Lung (tissue), 11 donors: ENCODE measurements at regions not wholly inside any gene's neighbourhood (a gene's known extent, or its start where the extent isn't known, plus 50 kb on each side); places are given as distances from the start of the nearest gene placed in this dataset.
"Not testable (repeated sequence)": the region's sequence is repeated elsewhere in the genome, so short reads cannot be mapped to it uniquely, and the experiment has no call there.

Source experiments
- ATAC-seq: fragments of 200-7000 bp; cut with Tn5 transposase; one replicate; pipeline ENCODE4 v1.9.1; 2020; ENCODE audit warnings: moderate number of reproducible peaks; ENCODE audit not compliant: insufficient read depth, low FRiP score
- DNase-seq, 3 donors: peaks; one replicate each; pipeline ENCODE4 v3.0.0-alpha.2; 2013 to 2017
- H3K27ac ChIP-seq, 2 donors: one replicate each; pipeline ENCODE4 v1.5.1; 2013; ENCODE audit warnings: mild to moderate bottlenecking in 2 of 2, moderate library complexity in 2 of 2, control low read depth in 1 of 2, inconsistent platforms in 1 of 2, low read depth in 1 of 2, low read length in 1 of 2
- H3K27me3 ChIP-seq, 3 donors: one replicate each; pipeline ENCODE4 v1.5.1; 2013; ENCODE audit warnings: low read length in 2 of 3; ENCODE audit not compliant: control insufficient read depth in 3 of 3, insufficient read depth in 3 of 3
- H3K36me3 ChIP-seq, 4 donors: one replicate each; pipeline ENCODE4 v1.5.1; 2013; ENCODE audit warnings: low read length in 4 of 4, mild to moderate bottlenecking in 1 of 4, moderate library complexity in 1 of 4; ENCODE audit not compliant: control insufficient read depth in 4 of 4, insufficient read depth in 4 of 4
- H3K4me1 ChIP-seq, 5 donors: one replicate each; pipeline ENCODE4 v1.5.1; 2013; ENCODE audit warnings: low read length in 5 of 5, mild to moderate bottlenecking in 2 of 5, moderate library complexity in 1 of 5; ENCODE audit not compliant: control insufficient read depth in 5 of 5, insufficient read depth in 5 of 5
- H3K4me3 ChIP-seq: one replicate; pipeline ENCODE4 v1.5.1; 2013; ENCODE audit warnings: mild to moderate bottlenecking, control low read depth, moderate library complexity
- H3K9ac ChIP-seq, 2 donors: one replicate each; pipeline ENCODE4 v1.5.1; 2013; ENCODE audit warnings: low read length in 2 of 2, control low read depth in 1 of 2; ENCODE audit not compliant: insufficient read depth in 1 of 2
- H3K9me3 ChIP-seq, 4 donors: one replicate each; pipeline ENCODE4 v1.5.1; 2013; ENCODE audit warnings: low read length in 3 of 4, mild to moderate bottlenecking in 1 of 4, moderate library complexity in 1 of 4; ENCODE audit not compliant: control insufficient read depth in 4 of 4, insufficient read depth in 3 of 4
- WGBS, 2 donors: extraction: QIAGEN DNeasy Blood & Tissue Kit; methylation state at CpG; one replicate each; pipeline ENCODE4 v1.1.7; 2013; 5-methylcytosine and 5-hydroxymethylcytosine counted together
- TF ChIP-seq, protein P1 (sequence below): IDR thresholded peaks from 2 replicates; pipeline ENCODE4 v1.5.1; 2012; ENCODE audit warnings: mild to moderate bottlenecking; ENCODE audit errors: control extremely low read depth, extremely low read depth
- donor health status: control.
- donor health status: control.
- donor health status: Bipolar disorder and iron deficiency.
- donor health status: healthy.
- donor health status: DM: yes; HTN: yes; CAD: no.

DNA sequence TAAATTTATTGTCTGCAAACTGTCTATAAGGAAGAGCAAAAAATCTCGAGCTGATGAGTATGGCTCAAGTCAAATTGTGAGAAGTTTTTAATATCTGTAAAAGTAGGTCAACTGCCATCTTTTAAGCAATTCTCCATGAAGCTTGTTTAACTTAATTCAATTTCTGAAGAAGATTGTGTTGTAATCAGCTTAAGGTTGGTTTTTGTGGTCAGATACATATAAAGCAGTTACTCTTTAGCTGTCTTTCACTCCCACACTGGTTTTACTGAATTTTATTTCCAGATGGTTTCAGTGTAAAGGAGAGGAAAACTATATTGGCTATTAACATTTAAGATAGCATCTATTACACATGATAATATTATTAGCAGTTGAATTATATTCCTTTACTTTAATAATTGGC, 1165.1 kb downstream of the SLC16A7 start:
- Histone ChIP-seq H3K4me1 (no peaks in the 10 kb centered on the region), H3K27me3 (no peaks in the 10 kb centered on the region), H3K9ac (no peak overlapping the region), H3K36me3 (no peaks in the 10 kb centered on the region), H3K4me3 (no peak overlapping the region), H3K9me3 (no peaks in the 10 kb centered on the region), H3K27ac (no peak overlapping the region)
- 64 to 73% methylated on average over 1 of the region's 1 CpG for WGBS, 2 donors
- TF ChIP-seq, protein P1, sequence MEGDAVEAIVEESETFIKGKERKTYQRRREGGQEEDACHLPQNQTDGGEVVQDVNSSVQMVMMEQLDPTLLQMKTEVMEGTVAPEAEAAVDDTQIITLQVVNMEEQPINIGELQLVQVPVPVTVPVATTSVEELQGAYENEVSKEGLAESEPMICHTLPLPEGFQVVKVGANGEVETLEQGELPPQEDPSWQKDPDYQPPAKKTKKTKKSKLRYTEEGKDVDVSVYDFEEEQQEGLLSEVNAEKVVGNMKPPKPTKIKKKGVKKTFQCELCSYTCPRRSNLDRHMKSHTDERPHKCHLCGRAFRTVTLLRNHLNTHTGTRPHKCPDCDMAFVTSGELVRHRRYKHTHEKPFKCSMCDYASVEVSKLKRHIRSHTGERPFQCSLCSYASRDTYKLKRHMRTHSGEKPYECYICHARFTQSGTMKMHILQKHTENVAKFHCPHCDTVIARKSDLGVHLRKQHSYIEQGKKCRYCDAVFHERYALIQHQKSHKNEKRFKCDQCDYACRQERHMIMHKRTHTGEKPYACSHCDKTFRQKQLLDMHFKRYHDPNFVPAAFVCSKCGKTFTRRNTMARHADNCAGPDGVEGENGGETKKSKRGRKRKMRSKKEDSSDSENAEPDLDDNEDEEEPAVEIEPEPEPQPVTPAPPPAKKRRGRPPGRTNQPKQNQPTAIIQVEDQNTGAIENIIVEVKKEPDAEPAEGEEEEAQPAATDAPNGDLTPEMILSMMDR: no peak
- ATAC-seq (no peak), DNase-seq (no peak)

DNA sequence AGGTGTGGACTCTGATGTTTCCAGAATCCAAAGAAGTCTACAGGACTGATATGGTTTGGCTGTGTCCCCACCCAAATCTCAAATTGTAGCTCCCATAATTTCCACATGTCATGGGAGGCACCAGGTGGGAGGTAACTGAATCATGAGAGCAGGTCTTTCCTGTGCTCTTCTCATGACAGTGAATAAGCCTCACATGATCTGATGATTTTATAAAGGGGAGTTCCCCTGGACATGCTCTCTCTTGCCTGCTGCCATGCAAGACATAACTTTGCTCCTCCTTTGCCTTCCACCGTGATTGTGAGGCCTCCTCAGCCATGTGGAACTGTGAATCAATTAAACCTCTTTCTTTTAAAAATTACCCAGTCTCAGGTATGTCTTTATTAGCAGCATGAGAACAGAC, 1205.3 kb downstream of the SLC16A7 start:
- not testable (repeated sequence) for H3K4me3 ChIP-seq

DNA sequence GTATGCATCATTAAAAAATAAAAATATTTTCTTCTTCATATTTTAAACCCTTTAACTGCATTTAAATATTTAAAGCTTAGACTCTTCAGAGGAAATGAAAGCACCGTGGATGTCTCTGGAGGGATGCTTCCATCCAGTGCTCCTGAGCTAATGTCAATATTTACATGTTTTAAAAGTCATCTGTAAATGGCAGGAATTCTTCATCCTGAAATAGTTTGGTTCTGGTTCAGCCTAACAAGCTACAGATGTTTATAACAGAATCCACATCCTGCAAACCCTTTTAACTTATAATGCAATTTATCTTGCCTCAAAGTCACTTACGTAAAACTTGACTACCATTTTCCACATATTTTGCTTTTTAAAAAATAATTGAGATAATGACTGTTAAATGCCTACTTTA, 1207.3 kb downstream of the SLC16A7 start:
- ATAC-seq: no peak
- no peak for DNase-seq
- no peaks in the 10 kb centered on the region for H3K4me1 ChIP-seq
- H3K4me3 ChIP-seq: no peak overlapping the region
- no peaks in the 10 kb centered on the region for H3K9me3 ChIP-seq
- no peaks in the 10 kb centered on the region for H3K36me3 ChIP-seq
- TF ChIP-seq, protein P1: no peak
- no peak overlapping the region for H3K27ac ChIP-seq
- WGBS, 2 donors: 45 to 60% methylated on average over 2 of the region's 2 CpGs
- H3K27me3 ChIP-seq: no peaks in the 10 kb centered on the region
- H3K9ac ChIP-seq: no peak overlapping the region

More for the DNA sequence above, 1205.3 kb downstream of the SLC16A7 start:
- not testable (repeated sequence) for ATAC-seq, H3K27me3 ChIP-seq, H3K36me3 ChIP-seq, H3K4me1 ChIP-seq, DNase-seq, H3K27ac ChIP-seq, H3K9me3 ChIP-seq, H3K9ac ChIP-seq
- WGBS, 2 donors: 77 to 78% methylated on average over 1 of the region's 1 CpG

DNA sequence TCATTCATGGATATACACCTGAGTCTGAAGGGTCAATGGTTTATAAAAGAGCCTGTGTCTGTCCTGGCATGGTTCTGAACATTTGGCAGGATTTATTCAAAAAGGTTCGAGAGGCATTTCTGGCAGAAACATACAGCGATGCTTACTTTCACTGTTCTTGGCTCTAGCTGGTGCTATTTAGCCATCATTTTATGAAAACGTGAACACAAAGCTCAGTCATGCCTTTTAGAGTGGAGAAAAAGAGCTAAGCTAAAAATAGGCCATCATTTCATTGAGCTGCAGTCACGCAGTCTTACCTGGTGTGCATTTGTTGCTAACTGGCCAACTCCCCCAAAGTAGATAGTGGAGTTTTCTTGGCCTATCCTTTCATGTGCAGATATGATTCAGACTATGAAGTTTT, 1209.5 kb downstream of the SLC16A7 start:
- Histone ChIP-seq H3K4me3 (no peak overlapping the region), H3K9ac (no peak overlapping the region), H3K27ac (no peak overlapping the region), H3K9me3 (no peaks in the 10 kb centered on the region), H3K4me1 (no peaks in the 10 kb centered on the region), H3K36me3 (no peaks in the 10 kb centered on the region), H3K27me3 (no peaks in the 10 kb centered on the region)
- TF ChIP-seq, protein P1: no peak
- 59 to 76% methylated on average over 4 of the region's 4 CpGs for WGBS, 2 donors
- ATAC-seq: no peak
- peak in 2 of 3 donors; percentile 5 to 25 for DNase-seq
